Breast epithelium (tissue), 4 donors: ENCODE measurements at regions not wholly inside any gene's neighbourhood (a gene's known extent, or its start where the extent isn't known, plus 50 kb on each side); places are given as distances from the start of the nearest gene placed in this dataset.

Experiments used
- DNase-seq, 2 donors: peaks; one replicate each; pipeline ENCODE4 v3.0.0-alpha.2; 2019; ENCODE audit warnings: low spot score in 2 of 2
- H3K27ac ChIP-seq, 2 donors: fragments of 200-600 bp; sonication (generic) in 1 of 2; one replicate each; pipeline ENCODE4 v1.5.1; 2016 to 2019; ENCODE audit warnings: mild to moderate bottlenecking in 1 of 2
- H3K27me3 ChIP-seq, 2 donors: fragments of 200-600 bp; sonication (generic) in 1 of 2; one replicate each; pipeline versions ENCODE4 v1.5.1 to v1.6.0; 2017 to 2019; ENCODE audit warnings: control low read depth in 1 of 2, mild to moderate bottlenecking in 1 of 2
- H3K36me3 ChIP-seq: fragments of 200-600 bp; one replicate; pipeline ENCODE4 v1.5.1; 2019
- H3K4me1 ChIP-seq, 2 donors: fragments of 200-600 bp; sonication (generic); one replicate each; pipeline ENCODE4 v1.5.1; 2016 to 2019; ENCODE audit warnings: control low read depth in 1 of 2
- H3K4me3 ChIP-seq, 3 donors: fragments of 200-600 bp; sonication (generic); 1 replicate in 2 of 3; 2 replicates in 1 of 3; pipeline ENCODE4 v1.5.1; 2016 to 2019; ENCODE audit warnings: mild to moderate bottlenecking in 3 of 3, moderate library complexity in 2 of 3
- H3K9me3 ChIP-seq, 2 donors: fragments of 200-600 bp; sonication (generic) in 1 of 2; one replicate each; pipeline ENCODE4 v1.5.1; 2016 to 2019; ENCODE audit warnings: control low read depth in 1 of 2
- CTCF ChIP-seq, 3 donors: fragments of 450-650 bp; IDR thresholded peaks; one replicate each; pipeline ENCODE4 v1.5.1; 2016 to 2017; ENCODE audit warnings: antibody characterized with exemption in 3 of 3, mild to moderate bottlenecking in 3 of 3, moderate library complexity in 3 of 3
- POLR2A ChIP-seq: fragments of 450-650 bp; IDR thresholded peaks from one replicate; pipeline ENCODE4 v1.6.1; 2016; ENCODE audit warnings: antibody characterized with exemption, mild to moderate bottlenecking, moderate library complexity
- POLR2AphosphoS5 ChIP-seq, 3 donors: sonication (generic); formaldehyde crosslinking; IDR thresholded peaks; one replicate each; pipeline ENCODE4 v1.6.1; 2017; ENCODE audit warnings: antibody characterized with exemption in 3 of 3
- intact Hi-C: fragments of 100-400 bp; cut with DNase I; formaldehyde crosslinking; loops from one replicate; pipeline ENCODE4 v1.15.1; 2023; ENCODE audit warnings: low total_unique reads

- Histone ChIP-seq H3K4me3 (no peak overlapping the region), H3K4me1 (no peaks in the 10 kb centered on the region), H3K9me3 (peaks cover 10 to 38% of the 10 kb centered on the region in 2 donors), H3K27me3 (no peaks in the 10 kb centered on the region), H3K27ac (no peak overlapping the region), H3K36me3 (no peaks in the 10 kb centered on the region)
- TF ChIP-seq CTCF (IDR thresholded peaks at IDR 0.05) (no peak), POLR2A (no peak), POLR2AphosphoS5 (IDR thresholded peaks at IDR 0.05) (no peak)
- no peak for DNase-seq
- intact Hi-C loops, result no loop called here
These were observed 308.4 kb downstream of the DLEU7 start for GRCh38 chr13:50535050-50535449.

GRCh38 chr13:50537029-50537428 lies 306.5 kb downstream of the DLEU7 start:
- Histone ChIP-seq H3K27me3 (no peaks in the 10 kb centered on the region), H3K9me3 (peaks cover 10 to 38% of the 10 kb centered on the region in 2 donors), H3K4me3 (no peak overlapping the region), H3K36me3 (no peaks in the 10 kb centered on the region), H3K4me1 (no peaks in the 10 kb centered on the region), H3K27ac (no peak overlapping the region)
- intact Hi-C loops, result no loop called here
- DNase-seq, result no peak
- TF ChIP-seq CTCF (IDR thresholded peaks at IDR 0.05) (no peak), POLR2AphosphoS5 (IDR thresholded peaks at IDR 0.05) (no peak), POLR2A (no peak)

GRCh38 chr13:50539791-50540530 lies 303.5 kb downstream of the DLEU7 start:
- intact Hi-C loops, result no loop called here
- Histone ChIP-seq H3K4me3 (no peak overlapping the region), H3K9me3 (peaks cover 10 to 30% of the 10 kb centered on the region in 2 donors), H3K27ac (no peak overlapping the region), H3K4me1 (no peaks in the 10 kb centered on the region), H3K27me3 (no peaks in the 10 kb centered on the region), H3K36me3 (no peaks in the 10 kb centered on the region)
- TF ChIP-seq CTCF (IDR thresholded peaks at IDR 0.05) (no peak), POLR2AphosphoS5 (IDR thresholded peaks at IDR 0.05) (no peak), POLR2A (no peak)
- no peak for DNase-seq

GRCh38 chr13:50543141-50543540 lies 300.4 kb downstream of the DLEU7 start:
- TF ChIP-seq POLR2AphosphoS5 (IDR thresholded peaks at IDR 0.05) (no peak), POLR2A (no peak), CTCF (IDR thresholded peaks at IDR 0.05) (no peak)
- no peaks in the 10 kb centered on the region for H3K4me1 ChIP-seq
- H3K27ac ChIP-seq, result no peak overlapping the region
- H3K27me3 ChIP-seq, result no peaks in the 10 kb centered on the region
- intact Hi-C loops, result no loop called here
- H3K36me3 ChIP-seq, result no peaks in the 10 kb centered on the region
- H3K9me3 ChIP-seq, result peaks cover 0 to 8% of the 10 kb centered on the region in 2 donors
- H3K4me3 ChIP-seq, result no peak overlapping the region
- DNase-seq, result no peak

GRCh38 chr13:50543782-50544181 lies 299.7 kb downstream of the DLEU7 start:
- DNase-seq, result no peak
- Histone ChIP-seq H3K9me3 (peaks cover 0 to 2% of the 10 kb centered on the region in 2 donors), H3K27me3 (no peaks in the 10 kb centered on the region), H3K4me1 (no peaks in the 10 kb centered on the region), H3K36me3 (no peaks in the 10 kb centered on the region), H3K4me3 (no peak overlapping the region), H3K27ac (no peak overlapping the region)
- TF ChIP-seq POLR2AphosphoS5 (IDR thresholded peaks at IDR 0.05) (no peak), CTCF (IDR thresholded peaks at IDR 0.05) (no peak), POLR2A (no peak)
- intact Hi-C loops, result no loop called here
